GM21786 (cell line): ENCODE measurements at regions not wholly inside any gene's neighbourhood (a gene's known extent, or its start where the extent isn't known, plus 50 kb on each side); places are given as distances from the start of the nearest gene placed in this dataset.
A peak's percentile ranks its signal among the peaks of the same experiment; 100 is the strongest.

Source experiments
- ATAC-seq: cut with Tn5 transposase; IDR thresholded peaks from one replicate; pipeline ENCODE4 v1.9.1; 2021; ENCODE audit not compliant: unreplicated experiment

GRCh38 chr12:43294916-43295315 is 257.1 kb downstream of the ADAMTS20 start:
- ATAC-seq = no peak

DNA sequence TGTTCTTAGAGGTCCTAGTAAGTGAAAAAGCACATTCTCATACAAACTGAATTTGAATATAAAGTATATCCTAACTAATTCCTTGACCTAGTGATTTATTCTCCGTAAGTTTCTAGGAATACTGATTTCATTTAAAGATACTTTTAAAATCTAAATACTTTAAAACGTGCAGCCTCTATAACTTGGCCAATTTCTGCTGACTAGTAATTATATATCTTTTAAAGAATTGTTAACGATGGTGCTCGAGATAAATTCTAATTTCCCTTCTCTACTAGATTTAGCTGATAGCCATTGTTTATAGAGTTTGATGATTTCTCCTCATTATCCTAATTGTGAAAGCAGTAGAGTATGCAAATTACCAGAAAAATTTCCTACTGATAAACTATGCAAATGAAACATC is 257.9 kb downstream of the ADAMTS20 start:
- ATAC-seq = no peak

DNA sequence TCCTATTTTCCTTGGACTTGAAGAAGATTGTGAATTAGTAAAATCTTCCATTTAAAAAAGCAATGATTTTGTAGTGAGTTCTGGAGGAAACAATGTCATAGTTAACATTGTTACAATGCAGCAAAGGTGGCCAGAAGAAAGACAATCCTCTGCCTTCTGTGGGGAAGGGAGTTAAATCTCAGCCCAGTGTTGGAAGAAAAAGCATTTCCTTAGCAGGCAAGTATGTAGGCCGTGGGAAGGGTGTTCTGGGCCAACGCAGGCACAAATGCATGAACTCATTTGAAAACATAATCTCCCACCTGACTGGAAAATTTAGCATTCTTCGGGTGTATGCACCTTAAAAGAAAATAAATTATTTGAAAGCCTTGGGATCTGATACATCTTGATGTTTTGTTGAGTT is 258.6 kb downstream of the ADAMTS20 start:
- ATAC-seq = no peak

DNA sequence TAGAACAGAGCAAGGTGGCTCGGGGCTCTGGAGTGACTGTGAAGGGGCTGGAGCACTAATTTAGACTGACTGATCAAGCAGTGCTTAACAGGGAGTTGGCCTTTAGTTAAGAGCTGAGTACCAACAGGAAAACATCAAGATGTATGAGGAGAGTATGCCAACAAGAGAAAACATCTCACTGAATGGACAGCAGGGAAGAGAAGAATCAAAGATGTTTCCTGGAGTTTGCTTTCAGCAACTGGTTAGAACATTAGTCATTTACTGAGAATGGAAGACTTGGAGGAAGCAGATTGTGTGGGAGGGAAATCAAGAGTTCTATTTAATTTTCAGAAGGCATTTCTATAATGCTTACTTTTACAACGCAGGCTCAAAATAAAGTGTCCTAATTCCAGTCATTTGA is 259.3 kb downstream of the ADAMTS20 start:
- ATAC-seq = no peak

DNA sequence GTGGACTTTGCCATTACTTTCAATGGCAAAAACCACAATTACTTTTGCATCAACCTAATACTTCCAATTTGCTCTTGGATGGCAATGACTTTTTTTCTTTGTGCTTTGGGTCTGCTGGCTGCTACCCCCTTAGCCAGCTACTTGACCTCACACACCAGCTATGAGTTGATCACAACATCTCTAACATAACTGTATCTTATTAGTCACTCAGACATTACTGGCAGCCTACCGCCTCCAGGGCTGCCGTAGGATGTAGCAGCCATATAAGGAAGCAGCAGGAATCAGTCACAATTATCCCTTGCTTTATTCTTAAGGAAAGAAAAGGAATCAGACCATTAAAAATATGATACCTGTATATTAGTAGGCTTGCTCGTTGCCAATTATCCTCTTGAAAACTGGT is 260.5 kb downstream of the ADAMTS20 start:
- ATAC-seq = no peak

GRCh38 chr12:43290836-43291235 is 261.2 kb downstream of the ADAMTS20 start:
- no peak for ATAC-seq

DNA sequence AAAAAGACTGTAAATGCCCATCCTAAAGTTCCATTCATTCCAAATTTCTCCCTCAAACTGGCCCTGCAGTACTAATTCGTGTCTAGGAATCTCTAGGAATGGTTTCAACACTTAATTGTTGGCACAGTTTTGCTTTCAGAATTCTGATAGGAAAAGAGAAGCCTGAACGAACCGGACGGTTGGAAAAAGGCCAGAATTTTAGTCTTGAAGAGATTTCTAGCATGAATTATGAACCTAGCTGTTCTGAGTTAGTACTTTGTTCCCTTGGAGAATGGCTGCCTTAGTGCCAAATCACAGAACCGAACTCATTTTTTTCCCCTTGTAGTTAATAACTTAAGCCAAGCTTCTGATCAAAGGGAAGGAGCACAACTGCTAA is 262.6 kb downstream of the ADAMTS20 start:
- no peak for ATAC-seq

- ATAC-seq = no peak
Measured at GRCh38 chr12:43288671-43289425, 263.2 kb downstream of the ADAMTS20 start.

GRCh38 chr12:43287706-43288383 is 264.2 kb downstream of the ADAMTS20 start:
- ATAC-seq = no peak

- no peak for ATAC-seq
Measured at GRCh38 chr12:43286986-43287385, 265.0 kb downstream of the ADAMTS20 start.

DNA sequence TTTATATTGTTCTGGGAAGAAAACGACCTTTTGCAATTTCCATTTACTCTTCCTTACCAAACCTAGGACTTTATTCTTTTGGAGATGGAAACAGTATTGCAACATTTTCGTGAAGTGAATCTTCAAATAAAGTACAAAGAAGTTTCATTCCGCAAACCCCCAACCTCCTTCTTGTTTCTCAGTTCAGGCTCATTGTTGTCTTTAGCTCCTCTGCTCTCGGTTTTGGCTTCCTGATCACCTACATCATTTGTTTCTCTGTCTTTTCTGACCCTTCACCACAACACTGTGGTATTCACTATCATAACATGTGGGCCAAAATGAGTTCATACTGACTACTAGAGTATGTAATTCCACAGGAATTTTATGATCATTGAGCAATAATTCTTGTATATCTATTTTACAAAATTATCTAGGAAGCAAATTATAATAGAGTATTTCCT is 266.8 kb downstream of the ADAMTS20 start:
- ATAC-seq = peak; percentile 80

DNA sequence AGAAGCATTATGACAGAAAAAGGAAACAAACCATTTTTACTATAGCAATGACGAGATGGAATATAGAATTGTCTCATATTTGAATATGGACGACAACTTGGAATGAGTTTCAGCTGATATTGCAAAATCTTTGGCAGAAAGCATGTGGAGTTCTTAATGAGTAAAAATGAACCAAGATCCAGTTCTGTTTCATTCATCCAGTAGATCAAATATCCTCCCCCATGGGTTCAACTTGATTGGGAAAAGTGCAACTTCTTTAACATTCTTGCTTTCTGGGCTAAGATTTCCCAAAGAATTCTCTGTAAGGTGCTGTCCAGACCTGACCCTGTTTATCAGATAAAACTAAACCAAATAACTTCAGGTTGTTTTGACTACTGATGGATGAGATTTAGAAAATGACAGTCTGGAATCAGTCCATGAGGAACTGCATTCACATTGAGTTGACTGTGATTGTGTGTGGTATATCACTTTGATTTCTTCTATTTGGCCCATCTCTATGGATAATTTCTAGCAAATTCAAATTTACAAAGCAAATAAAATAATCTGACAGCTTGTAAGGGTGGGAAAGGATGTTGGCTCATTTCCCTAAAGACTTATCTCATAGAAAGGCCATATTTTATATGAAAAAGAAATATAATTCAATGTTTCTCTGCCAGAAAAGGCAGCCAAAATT is 267.4 kb downstream of the ADAMTS20 start:
- no peak for ATAC-seq

DNA sequence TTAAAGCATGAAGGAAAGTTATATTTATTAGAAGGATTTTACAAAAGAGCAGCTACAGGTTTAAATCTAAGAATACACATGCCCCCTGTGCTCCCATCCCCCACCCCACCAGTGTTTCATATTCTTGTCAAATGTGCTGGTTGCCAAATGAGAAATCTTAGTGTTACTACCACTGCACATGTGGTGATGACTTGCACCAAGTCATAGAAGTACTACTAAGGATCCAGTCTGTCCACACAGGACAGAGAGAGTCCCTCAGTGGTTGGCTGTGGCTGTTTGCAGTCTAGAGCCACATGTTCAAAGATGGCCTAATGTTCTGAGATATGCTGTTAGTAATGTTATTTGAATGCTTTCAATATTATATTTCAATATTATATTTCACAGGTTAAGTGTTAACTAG is 268.8 kb downstream of the ADAMTS20 start:
- no peak for ATAC-seq

DNA sequence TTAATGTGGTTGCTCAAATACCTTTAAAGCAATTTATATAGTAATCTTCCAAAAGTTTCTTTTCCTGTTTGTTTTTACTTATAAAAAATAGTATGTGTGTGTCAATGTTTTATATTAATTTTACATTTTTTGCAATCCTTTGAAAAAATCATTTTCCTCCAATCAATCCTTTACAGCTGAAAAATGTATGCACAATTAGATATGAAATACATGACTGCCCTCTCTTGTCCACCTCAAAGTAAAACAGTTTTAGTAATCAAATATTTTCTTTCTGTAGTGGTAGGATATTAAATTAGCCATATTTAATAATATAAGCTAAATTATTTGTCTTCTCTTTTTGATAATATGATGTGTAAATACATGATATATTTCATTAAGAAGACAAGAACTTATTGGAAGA is 269.9 kb downstream of the ADAMTS20 start:
- no peak for ATAC-seq

GRCh38 chr12:43281563-43281962 is 270.4 kb downstream of the ADAMTS20 start:
- ATAC-seq = no peak

DNA sequence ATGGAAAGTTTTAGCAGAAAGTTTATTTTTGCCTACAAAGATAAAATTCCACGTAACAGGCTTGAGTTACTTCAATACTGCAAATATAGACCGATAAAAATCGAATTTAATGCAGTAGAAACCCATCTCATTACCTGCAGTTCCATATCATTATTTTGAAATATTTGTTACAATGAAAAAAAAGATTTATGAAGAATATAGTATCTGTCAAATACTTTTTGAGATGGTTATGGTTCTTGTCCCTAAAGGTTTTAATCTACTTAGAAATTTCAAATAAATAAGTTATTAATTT is 273.5 kb downstream of the ADAMTS20 start:
- ATAC-seq = no peak

- ATAC-seq = peak; percentile 91
Measured at GRCh38 chr12:43277651-43278540, 274.1 kb downstream of the ADAMTS20 start.

DNA sequence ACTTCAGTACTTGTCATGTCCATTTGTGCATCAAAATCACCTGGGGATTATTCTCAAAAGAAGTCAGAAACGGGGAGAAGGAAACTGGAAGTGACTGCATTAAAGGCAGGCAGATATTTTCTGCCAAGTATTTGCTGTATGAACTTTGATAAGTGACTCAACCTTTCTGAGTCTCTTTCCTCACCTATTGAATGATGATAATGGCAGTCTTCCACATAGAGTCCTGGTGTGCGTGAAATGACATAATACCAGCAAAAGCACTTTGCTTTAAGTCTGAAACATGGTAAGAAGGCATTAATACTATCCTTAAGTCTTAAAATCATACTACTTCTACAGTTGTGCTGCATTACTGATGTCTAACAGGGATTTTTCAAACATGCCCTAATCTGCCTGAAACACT is 278.5 kb downstream of the ADAMTS20 start:
- ATAC-seq = no peak

DNA sequence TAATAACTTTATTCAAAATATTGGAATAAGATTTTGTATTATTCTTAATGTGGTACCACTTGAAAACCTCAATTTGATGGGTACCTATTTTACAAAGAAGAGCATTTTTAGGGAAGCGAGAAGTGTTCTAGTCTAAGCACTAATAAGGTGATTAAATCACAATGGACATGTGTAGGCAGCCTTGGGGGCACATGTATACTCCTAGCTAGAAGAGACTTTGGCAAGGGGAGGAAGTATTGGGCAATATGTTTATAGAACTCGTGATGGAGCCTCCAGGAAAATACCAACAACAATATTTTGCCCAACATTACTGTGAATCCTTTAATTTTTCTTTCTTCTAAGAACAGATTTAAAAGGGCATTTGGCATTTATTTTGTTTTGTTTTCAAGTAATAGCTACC is 280.3 kb downstream of the ADAMTS20 start:
- ATAC-seq = no peak

DNA sequence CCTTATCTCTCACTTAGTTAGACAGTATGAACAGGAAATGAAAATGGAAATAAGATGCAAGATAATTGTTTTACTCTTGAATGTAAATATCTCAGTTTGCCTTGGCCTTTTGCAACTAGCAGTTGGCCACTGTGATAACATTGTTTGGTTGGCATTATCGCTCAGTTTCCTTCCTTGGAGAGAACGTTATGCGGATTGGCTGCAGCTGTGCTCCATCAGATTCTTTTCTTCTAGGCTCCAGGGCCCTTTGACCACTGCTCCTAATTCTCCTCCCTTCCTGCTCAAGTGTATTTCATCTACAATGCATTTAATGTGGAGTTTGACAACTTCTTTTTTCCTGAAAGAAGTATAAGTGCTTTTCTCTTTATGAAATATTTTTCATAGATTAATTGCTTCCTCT is 284.2 kb downstream of the ADAMTS20 start:
- no peak for ATAC-seq

GRCh38 chr12:43261701-43262100 is 290.3 kb downstream of the ADAMTS20 start:
- ATAC-seq = no peak
